ENCODE measurements at regions not wholly inside any gene's neighbourhood (a gene's known extent, or its start where the extent isn't known, plus 50 kb on each side); places are given as distances from the start of the nearest gene placed in this dataset.

- CTCF ChIA-PET = no interaction called here
- POLR2A ChIA-PET (ENCODE audit: low non-redundant PET) = no interaction called here
- intact Hi-C loops (cut with micrococcal nuclease; ENCODE audit: unreplicated experiment) = no loop called here
These were observed 195.7 kb upstream of the KCNMB2 start for GRCh38 chr3:178340506-178340905.

DNA sequence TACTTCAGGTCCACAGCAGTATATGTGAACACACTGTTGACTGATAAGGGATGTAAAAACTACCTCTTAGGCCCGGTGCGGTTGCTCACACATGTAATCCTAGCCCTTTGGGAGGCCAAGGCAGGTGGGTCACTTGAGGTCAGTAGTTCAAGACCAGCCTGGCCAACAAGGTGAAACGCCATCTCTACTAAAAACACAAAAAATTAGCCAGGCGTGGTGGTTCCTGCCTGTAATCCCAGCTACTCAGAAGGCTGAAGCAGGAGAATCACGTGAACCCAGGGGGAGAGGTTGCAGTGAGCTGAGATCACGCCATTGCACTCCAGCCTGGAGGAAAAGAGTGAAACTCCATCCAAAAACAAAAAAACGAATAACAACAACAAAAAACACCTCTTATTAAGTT is 194.6 kb upstream of the KCNMB2 start:
- Histone ChIP-seq H3K27ac (ENCODE audit: low read depth, low read length, poor library complexity, severe bottlenecking) (no peak overlapping the region), H3K4me1 (ENCODE audit: insufficient read depth, low read length, poor library complexity, severe bottlenecking) (peaks cover 5% of the 10 kb centered on the region), H3K9me3 (ENCODE audit: low read depth, low read length, poor library complexity, severe bottlenecking) (no peaks in the 10 kb centered on the region), H3K4me3 (ENCODE audit: low read depth, low read length, poor library complexity, severe bottlenecking) (no peak overlapping the region), H3K27me3 (replicated peaks; ENCODE audit: insufficient read depth, low read depth, low read length, poor library complexity) (no peaks in the 10 kb centered on the region), H3K36me3 (ENCODE audit: insufficient read depth, low read length, poor library complexity, severe bottlenecking) (no peaks in the 10 kb centered on the region)
- TF ChIP-seq EZH2 (IDR thresholded peaks at IDR 0.05; ENCODE audit: borderline replicate concordance, low read depth, low read length, poor library complexity, severe bottlenecking) = no peak
- no peak for TF ChIP-seq CTCF (conservative IDR thresholded peaks at IDR 0.05; ENCODE audit: low read depth, low read length)
- intact Hi-C loops (cut with micrococcal nuclease; ENCODE audit: unreplicated experiment) = no loop called here
- POLR2A ChIA-PET (ENCODE audit: low non-redundant PET) = no interaction called here
- no TSS peak for BruUV-seq (replicated peaks)
- CTCF ChIA-PET = no interaction called here
- no peak for DNase-seq (ENCODE audit: low spot score)

More at GRCh38 chr3:178340506-178340905, 195.7 kb upstream of the KCNMB2 start:
- Histone ChIP-seq H3K27ac (ENCODE audit: low read depth, low read length, poor library complexity, severe bottlenecking) (no peak overlapping the region), H3K4me1 (ENCODE audit: insufficient read depth, low read length, poor library complexity, severe bottlenecking) (peaks cover 5% of the 10 kb centered on the region), H3K9me3 (ENCODE audit: low read depth, low read length, poor library complexity, severe bottlenecking) (no peaks in the 10 kb centered on the region), H3K4me3 (ENCODE audit: low read depth, low read length, poor library complexity, severe bottlenecking) (no peak overlapping the region), H3K36me3 (ENCODE audit: insufficient read depth, low read length, poor library complexity, severe bottlenecking) (no peaks in the 10 kb centered on the region), H3K27me3 (replicated peaks; ENCODE audit: insufficient read depth, low read depth, low read length, poor library complexity) (no peaks in the 10 kb centered on the region)
- BruUV-seq (replicated peaks) = no TSS peak
- TF ChIP-seq CTCF (conservative IDR thresholded peaks at IDR 0.05; ENCODE audit: low read depth, low read length) = no peak
- TF ChIP-seq EZH2 (IDR thresholded peaks at IDR 0.05; ENCODE audit: borderline replicate concordance, low read depth, low read length, poor library complexity, severe bottlenecking) = no peak
- peak; percentile 15 for DNase-seq (ENCODE audit: low spot score)

DNA sequence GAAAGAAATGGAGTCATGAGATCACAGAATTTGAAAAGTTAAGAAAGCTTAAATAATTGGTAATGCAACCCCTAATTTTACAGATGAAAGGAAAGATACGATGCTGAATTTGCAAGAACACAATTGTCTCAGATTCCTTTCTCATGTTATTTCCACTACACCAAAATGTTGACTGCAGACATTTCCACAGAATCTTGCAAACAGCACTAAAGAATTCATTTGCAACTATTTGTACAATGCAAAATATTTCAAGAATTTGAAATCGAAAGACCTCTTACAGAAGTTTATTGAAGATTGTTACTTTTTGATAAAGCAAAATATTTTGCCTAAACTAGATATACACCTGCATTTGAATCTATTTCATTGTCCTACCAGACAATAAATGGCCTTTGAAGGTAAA is 194.1 kb upstream of the KCNMB2 start:
- Histone ChIP-seq H3K36me3 (ENCODE audit: insufficient read depth, low read length, poor library complexity, severe bottlenecking) (no peaks in the 10 kb centered on the region), H3K9me3 (ENCODE audit: low read depth, low read length, poor library complexity, severe bottlenecking) (no peaks in the 10 kb centered on the region), H3K4me1 (ENCODE audit: insufficient read depth, low read length, poor library complexity, severe bottlenecking) (peaks cover 5% of the 10 kb centered on the region), H3K27me3 (replicated peaks; ENCODE audit: insufficient read depth, low read depth, low read length, poor library complexity) (no peaks in the 10 kb centered on the region), H3K4me3 (ENCODE audit: low read depth, low read length, poor library complexity, severe bottlenecking) (no peak overlapping the region), H3K27ac (ENCODE audit: low read depth, low read length, poor library complexity, severe bottlenecking) (no peak overlapping the region)
- intact Hi-C loops (cut with micrococcal nuclease; ENCODE audit: unreplicated experiment) = no loop called here
- DNase-seq (ENCODE audit: low spot score) = no peak
- no peak for TF ChIP-seq EZH2 (IDR thresholded peaks at IDR 0.05; ENCODE audit: borderline replicate concordance, low read depth, low read length, poor library complexity, severe bottlenecking)
- TF ChIP-seq CTCF (conservative IDR thresholded peaks at IDR 0.05; ENCODE audit: low read depth, low read length) = no peak
- POLR2A ChIA-PET (ENCODE audit: low non-redundant PET) = no interaction called here
- CTCF ChIA-PET = no interaction called here
- BruUV-seq (replicated peaks) = no TSS peak

Data from A673 (cell line).